GM18861 (cell line): ENCODE measurements at regions not wholly inside any gene's neighbourhood (a gene's known extent, or its start where the extent isn't known, plus 50 kb on each side); places are given as distances from the start of the nearest gene placed in this dataset.

Experiments used
- ATAC-seq: cut with Tn5 transposase; IDR thresholded peaks from one replicate; pipeline ENCODE4 v1.9.1; 2021; ENCODE audit not compliant: unreplicated experiment

DNA sequence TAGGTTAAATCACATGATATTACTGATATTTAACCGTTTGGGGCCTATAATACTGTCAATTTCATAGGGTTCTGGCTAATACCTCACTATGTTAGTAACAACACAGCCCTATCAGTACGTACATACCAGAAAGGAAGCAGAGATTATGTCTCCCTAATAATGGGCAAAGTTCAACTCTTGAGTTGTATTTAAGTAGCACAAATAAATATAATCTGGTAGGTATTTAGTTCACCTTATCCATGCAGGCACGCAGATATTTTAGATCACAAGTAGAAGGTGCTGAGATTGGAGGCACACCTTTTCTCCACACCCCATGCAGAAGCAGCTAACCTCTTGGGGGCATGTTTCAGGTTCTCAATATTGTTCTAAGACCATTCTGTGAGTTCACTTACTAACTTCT lies 118.9 kb downstream of the IRS1 start:
- no peak for ATAC-seq

GRCh38 chr2:226679389-226680065 lies 120.1 kb downstream of the IRS1 start:
- no peak for ATAC-seq

DNA sequence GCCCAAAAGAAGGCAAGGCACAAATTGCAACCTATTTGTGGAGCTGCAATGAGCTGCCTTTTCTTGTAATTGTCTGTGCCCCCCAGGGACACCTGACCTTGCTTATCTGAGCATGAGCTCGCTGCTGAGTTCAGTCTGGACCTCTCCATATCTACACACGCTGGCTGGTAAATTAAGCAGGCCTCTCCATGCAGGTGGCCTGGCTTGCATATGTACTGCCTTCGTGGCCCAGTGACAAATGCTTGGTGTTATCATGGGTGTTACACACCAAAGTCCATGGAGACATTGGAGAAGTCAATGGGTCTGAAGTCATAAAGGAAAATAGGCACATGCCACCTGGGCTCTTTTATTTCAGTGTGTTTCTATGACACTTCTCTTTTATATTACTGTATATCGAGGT lies 121.2 kb downstream of the IRS1 start:
- ATAC-seq, result no peak

DNA sequence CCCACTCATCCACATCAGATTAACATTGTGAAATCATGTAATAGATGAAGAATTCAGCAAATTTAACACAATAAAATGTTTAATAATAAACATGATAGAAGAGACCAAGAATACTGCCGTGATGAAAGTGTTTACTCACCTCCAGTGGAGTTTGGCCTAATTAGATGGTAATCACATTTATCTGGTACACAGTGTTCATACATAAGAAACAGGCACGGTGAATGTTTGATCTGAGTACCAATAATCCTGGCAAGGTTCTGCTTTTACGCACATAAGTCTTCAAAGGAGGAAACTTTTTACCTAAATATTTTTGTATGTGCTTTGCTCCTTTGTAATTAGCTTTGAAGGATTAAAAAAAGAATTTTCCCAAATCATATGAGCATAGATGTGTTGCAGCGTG lies 122.5 kb downstream of the IRS1 start:
- no peak for ATAC-seq

DNA sequence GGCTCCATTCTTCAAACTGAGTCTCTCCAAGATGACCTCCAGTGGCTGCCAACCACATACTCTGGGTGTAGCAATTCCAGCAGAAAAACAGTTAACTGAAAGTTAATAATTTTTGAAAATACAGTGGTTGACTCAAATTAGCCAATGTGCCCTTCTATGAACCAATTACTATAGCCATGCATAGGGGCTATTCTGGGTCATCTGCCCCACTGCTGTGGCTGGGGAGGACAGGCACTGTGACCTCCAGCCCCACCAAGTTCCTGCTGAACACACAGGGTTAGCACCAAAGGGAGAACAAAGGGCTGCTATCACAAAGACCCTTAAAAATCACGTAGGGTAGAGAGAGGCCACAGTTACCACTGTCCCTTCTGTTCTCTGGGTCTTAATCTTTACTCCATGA lies 123.0 kb downstream of the IRS1 start:
- no peak for ATAC-seq

DNA sequence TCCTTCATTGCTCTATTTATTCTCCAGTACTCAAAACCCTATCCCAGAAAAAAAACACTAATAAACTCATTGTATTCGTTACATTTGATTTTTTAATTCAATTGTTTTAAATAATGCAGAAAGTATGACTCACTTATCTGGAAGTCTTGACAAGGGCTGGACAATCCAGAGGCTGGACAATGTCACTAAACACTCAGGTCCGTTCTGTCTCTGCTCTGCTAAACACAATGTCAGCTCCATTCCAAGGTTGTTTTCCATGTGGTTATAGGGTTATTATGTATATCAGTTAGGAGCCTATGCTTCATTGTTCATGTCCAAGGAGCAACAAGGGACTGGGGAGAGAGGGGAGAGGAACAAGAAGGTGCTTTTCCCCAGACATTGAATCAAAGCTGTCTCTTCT lies 125.5 kb downstream of the IRS1 start:
- ATAC-seq, result no peak

DNA sequence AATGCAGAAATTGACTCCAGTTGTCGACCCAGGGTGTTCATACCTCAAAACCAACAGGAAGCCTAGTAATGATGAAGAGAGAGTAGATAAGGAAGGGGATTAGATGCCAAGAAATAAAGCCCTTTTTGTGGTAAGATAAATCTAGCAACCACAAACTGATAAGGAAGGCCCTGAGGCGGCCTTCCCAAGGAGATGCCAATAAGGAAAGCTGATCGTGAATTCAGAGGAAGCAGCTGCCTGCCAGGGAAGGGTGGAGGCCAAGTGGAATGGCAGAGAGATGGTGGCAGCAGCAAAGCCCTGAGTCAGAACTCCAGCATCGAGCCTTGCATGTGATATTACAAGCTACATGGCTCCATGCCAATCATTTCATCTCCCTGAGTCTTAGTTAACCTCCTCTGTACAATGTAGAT lies 126.3 kb downstream of the IRS1 start:
- no peak for ATAC-seq

GRCh38 chr2:226671141-226671676 lies 128.4 kb downstream of the IRS1 start:
- ATAC-seq, result no peak

GRCh38 chr2:226669905-226670304 lies 129.7 kb downstream of the IRS1 start:
- no peak for ATAC-seq

DNA sequence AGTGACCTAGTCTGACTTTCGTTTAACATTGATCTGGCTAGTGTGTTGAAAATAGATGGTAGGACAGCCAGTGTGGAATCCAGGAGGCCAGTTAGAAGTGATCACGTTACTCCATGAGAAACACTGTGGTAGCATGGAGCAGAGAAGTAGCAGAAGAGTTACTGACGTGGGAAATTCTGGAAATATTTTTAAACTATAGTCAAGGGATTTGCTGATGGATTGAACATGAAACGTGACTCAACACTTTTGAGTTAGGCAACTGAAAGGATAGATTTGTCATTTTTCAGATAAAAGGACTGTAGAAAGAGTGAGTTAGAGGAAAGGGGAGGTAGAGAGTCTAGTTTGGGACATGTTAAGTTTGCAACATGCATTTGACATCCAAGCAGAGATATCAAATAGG lies 130.4 kb downstream of the IRS1 start:
- no peak for ATAC-seq

DNA sequence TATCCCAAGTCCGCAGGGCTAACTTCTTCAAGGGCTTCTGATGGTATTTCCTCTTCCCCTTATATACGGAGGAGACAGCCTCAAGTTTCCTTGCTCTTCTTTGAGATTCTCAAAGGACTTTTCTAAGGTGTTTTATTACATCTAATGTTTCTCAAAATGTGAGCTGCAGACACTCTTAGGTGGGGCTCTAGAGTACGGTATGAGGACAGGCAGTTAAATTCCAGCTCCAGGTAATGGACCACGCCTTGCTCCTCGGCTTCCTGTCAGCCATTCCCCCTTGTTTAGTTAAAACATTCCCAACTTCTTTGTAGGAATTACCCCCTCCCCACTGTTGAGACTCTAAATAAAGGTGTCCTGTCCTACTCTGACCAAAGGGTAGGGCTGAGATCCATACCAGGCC lies 131.9 kb downstream of the IRS1 start:
- no peak for ATAC-seq

DNA sequence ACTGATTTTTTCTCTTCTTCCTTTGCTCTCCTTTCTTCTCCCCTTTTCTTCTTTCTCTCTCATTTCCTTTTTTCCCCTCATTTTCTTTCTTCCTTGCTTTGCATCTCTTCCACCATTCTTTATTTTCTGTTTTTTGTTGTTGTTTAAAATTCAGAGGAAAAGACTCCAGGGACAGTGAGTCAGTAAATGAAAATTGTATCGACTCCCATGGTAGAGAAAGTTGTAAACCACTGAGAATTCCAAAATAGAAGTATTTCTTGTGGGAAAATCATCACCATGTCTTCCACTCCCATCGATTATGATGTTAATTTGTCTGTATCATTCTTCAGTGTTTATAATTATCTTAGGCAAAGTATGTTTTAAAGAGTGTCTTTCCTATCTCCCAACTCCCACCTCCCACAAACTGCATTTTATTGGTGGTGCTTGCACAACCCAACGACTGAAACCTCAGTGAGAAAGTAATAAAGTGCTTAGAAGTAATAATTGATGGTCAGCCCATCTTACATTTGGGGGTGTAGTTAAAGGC lies 134.3 kb downstream of the IRS1 start:
- no peak for ATAC-seq

- ATAC-seq, result no peak
Measured at GRCh38 chr2:226664661-226665060, 135.0 kb downstream of the IRS1 start.

DNA sequence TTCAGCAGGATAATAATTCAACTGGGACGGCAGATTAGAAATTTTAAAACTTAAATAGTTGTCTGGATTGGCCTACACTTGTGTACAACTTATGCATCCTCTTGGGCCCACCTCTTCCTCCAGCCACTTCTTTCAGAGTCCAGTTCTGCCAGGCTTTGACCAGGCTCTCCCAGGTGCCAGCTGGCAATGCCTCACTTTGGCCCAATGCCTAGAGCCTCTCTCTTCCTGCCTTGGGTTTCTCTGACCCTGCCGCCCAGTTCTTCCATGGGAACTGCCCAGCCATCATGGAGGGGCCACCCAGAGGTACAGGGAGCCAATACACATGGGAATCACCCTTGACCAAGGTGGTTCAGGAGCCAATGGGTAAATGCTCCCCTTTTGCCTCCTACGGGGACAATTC lies 135.5 kb downstream of the IRS1 start:
- no peak for ATAC-seq

GRCh38 chr2:226661789-226662545 lies 137.7 kb downstream of the IRS1 start:
- no peak for ATAC-seq

- no peak for ATAC-seq
Measured at GRCh38 chr2:226660526-226660925, 139.1 kb downstream of the IRS1 start.

DNA sequence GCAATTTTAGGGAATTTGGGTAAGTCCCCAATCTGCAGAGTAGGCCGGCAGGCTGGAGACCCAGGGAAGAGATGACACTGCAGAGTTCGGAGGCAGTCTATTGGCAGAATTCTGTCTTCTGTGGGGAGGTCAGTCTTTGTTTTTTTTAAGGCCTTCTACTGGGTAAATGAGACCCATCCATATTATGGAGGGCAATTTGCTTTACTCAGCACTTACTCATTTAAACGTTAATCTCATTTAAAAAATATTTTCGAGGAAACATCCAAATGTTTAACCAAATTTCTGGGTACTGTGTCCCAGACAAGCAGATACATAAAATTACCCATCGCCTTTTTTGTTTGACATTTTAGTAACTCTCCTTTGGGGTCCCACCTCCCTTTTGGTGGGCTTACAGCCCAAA lies 139.5 kb downstream of the IRS1 start:
- no peak for ATAC-seq

DNA sequence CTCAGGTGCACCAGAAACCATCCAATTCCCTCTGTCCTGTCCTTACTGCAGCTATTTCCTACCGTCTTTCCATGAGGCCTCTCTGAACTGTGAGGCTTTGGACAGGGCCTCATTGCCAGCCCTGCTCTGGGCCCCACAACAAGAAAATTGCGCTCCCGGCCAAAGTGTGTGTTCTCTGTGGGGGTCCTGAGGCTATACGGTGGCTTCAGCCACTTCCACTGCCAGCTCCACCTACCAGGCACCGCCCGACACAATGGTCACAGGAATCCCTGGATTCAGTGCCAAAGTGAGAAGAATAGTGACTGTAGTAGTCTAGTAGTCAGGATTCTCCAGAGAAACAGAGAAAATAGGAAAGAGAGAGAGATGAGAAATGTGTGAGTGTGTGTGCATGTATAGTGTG lies 140.2 kb downstream of the IRS1 start:
- no peak for ATAC-seq

GRCh38 chr2:226658555-226658954 lies 141.1 kb downstream of the IRS1 start:
- no peak for ATAC-seq

DNA sequence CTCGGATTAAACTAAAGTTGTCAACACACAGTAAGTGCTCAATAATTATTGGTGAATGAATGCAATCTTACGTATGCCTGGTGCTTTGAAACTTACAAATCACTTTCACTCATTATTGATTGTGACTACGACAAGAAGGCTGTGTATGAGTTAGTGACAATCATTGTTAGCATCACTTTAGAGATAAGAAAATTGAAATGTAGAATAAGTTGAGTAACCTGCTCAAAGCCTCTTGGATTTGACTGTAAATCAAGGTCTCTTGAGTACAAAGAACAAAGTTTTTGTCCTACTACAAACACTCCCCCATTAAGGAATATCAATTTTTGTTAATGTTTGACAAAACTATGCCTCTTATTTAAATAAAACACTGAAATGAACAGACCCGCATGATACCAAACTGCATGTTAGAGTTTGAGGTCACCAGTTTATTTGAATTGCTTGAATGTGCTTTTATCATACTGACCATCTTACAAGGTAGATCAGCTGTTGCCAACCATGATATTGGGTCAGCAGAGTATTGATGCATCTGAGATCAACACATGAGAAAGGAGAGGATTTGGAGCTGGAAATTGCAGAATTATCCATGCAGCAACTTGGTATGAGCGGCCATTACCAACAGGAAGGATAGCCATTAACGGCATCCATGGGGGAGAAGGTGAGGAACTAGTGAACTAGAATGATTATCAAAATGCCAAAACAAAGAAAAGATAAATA lies 142.1 kb downstream of the IRS1 start:
- no peak for ATAC-seq

DNA sequence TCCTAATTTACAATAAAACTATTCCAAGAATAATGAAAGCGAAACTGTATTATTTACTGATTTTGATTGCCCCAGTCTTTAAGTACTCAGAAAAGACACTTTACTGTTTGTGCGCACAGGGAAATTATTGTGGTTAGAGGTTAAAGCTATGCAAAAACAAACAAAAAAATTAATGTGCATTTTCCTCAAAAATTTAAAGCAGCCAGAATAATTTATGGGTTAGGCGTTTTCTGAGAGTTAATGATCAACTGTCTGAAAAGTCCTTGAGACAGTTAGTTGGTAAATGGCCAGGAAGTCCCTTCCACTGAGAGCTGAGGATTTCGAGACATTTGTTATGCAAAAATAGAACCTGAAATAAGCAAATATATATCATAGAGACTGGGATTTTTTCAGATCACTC lies 143.3 kb downstream of the IRS1 start:
- no peak for ATAC-seq

GRCh38 chr2:226655871-226656270 lies 143.7 kb downstream of the IRS1 start:
- no peak for ATAC-seq
